Hypothalamus (tissue), 51 donors: ENCODE measurements at regions not wholly inside any gene's neighbourhood (a gene's known extent, or its start where the extent isn't known, plus 50 kb on each side); places are given as distances from the start of the nearest gene placed in this dataset.

Experiments
- DNase-seq, 51 donors: peaks; one replicate each; lab custom pipeline; 2025; lab: John Stamatoyannopoulos, UW

DNA sequence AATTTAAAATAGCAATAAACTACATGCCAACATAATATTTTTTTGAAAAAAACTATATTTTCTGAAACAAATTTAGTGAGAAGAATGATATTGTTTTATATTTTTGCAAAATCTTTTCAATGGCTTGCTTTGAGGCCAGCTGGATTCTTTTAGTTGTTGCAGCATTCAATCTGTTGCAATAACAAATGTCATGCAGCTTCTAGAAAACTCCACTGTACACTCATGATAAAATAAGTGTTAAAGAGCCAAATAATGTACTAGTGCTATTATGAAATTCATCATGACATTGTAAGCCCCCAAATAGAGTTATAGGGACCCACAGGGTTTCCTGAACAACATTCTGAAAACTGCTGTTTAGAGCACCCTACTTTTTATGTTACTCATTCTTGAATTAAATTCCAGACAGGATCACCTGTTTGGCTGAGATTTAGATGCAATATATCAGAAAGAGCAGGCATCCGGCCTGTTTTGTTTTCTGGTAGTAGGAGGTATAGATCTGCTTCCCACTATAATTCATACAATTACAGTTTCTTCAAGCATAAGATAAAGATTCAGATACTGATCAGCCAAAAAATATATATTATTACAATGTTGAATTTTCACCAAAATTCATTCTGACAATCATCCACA lies 703.0 kb upstream of the ZNF385D start:
- no peak for DNase-seq

DNA sequence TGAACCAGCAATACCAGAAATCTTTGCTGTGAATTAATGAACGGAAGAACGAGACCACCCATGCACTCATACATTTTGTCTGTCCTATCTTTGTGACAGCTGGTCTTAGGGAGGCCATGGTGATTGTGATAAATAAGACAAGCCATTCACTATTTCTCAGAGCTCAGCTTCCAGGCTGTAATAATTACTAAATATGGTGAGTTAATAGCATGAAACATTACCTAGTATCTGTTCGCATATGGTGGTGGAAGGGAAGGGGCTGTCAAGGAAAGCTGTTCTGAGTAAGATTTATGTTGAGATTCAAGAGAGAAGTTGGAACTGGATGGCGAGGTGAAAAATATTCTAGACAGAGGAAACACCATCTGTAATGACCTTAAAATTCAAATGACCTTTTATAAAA lies 719.0 kb upstream of the ZNF385D start:
- DNase-seq: no peak

DNA sequence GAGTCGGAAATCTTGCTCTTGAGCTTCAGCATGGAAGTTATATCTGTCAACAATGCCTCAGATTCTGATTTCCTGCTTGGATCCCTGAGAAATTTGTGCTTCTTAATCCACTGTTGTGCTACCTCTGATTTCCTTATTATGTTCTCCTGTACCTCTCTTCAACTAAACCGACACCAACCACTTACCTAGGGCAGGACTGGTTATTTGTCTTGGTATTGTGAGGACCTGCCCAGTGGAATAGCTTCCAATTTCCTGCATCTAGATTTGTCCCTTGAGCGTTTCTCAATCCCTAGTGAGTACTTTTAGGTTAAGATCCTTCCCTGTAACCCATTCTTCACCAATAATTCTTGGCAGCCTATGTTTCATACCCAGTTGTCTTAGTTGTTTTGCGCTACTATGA lies 720.5 kb upstream of the ZNF385D start:
- DNase-seq: no peak

- DNase-seq: no peak
Measured at GRCh38 chr3:22474706-22475445, 723.9 kb upstream of the ZNF385D start.

- no peak for DNase-seq
Measured at GRCh38 chr3:22475665-22476240, 724.7 kb upstream of the ZNF385D start.

GRCh38 chr3:22476976-22477375 lies 726.0 kb upstream of the ZNF385D start:
- DNase-seq: no peak

DNA sequence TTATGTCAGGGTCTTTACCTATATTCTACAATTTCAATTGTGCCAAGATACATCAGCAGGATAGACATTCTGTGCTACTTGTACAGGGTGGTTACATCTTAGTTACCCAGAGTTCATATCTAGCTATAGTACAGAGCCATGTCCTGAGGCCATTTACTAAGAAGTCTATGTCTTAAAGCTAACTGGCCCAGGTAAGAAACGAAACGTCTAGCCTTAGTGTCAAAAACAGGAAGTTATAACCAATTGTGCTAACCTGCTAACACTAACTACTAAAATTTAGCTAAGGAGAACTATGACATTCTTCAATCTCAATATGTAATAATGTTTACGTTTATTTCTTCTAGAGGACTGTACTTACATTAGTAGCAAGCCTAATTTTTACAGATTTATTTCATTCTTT lies 717.2 kb upstream of the UBE2E2 start:
- DNase-seq: no peak

DNA sequence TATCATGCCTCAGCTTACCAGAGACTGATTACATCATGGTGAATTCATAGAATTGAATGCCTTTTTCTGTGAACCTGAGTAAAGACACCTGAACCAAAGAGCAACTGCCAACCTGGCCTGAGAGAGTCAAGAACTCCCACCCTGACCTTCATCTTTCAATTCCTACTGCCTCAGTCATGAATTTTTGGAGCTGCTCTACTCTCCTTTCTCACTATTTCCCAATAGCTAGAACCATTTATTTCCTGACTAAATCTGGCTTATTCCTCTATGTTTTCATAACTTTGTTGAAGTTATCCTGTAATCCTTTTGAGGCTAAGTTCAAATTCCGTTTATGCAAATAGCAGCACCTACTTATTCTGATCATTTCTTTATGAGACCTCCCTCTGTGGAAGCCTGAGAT lies 712.4 kb upstream of the UBE2E2 start:
- no peak for DNase-seq

DNA sequence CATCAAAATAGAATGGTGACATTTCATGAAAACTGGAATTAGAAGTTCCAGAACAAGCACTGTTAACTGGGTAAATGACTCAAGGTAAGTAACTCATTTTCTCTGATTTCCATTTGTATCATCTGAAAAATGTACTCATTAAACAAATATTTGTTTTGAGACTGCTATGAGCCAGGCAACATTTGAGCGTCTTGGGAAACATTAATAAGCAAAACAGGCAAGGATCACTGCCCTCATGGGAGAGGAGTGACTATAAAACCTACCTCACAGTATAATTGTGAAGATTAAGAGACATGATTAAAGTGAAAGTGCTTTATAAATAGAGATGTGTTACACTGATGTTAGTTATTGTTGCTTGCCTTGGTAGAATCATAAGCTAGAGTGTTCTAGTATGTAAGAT lies 711.8 kb upstream of the UBE2E2 start:
- DNase-seq: no peak

GRCh38 chr3:22492342-22492741 lies 710.8 kb upstream of the UBE2E2 start:
- DNase-seq: no peak

DNA sequence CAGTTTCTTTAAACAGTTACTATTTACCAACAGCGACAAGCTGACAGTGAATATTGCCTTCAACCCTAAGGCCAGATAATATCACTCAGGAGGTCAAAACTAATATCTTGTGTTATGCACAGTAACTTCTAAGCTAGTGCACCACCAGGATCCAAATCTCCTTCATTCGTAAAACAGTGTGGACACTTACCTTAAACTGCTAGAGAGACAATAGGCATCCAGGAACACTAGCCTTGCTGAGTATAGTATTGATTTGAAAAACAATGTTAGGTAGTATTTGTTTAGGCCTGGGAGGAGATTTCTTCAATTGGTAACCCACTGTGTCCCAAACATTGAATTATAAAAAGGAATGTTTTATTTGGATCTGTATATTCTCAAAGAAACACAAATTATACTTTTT lies 707.9 kb upstream of the UBE2E2 start:
- DNase-seq: no peak

DNA sequence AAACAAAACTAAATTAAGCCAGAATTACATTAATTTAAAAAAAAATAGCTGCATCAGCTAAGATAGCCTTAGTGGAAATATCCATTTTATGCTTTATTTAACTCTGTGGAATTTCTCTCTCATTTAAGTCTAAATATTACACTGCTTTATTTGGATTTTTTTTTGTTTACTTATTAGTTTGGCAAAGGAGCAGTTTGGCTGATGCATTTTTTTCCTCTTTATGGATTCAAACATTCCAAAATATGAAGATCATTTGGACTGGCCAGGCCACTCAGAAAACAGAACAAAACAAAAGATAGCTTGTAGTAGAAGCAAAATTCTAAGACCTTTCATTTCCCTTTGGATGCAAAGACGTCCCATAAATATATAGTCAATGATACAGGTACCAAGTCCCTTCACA lies 707.3 kb upstream of the UBE2E2 start:
- DNase-seq: no peak

DNA sequence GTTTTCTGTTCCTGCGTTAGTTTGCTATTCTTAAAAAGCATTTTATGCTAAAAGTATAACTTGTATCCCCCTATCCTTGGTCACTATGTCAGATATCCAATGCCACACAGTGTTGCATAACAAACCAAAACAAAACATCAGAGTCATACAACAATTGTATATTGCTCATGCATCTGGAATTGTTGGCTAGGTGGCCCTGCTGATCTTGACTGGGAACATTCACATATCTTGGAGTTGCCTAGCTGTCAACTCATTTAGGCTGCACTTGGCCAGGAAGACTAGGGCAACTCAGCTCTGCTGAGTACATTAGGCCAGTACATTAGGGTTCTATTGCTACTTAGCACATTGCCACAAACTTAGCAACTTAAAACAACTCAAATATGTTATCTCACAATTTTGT lies 706.5 kb upstream of the UBE2E2 start:
- DNase-seq: no peak

DNA sequence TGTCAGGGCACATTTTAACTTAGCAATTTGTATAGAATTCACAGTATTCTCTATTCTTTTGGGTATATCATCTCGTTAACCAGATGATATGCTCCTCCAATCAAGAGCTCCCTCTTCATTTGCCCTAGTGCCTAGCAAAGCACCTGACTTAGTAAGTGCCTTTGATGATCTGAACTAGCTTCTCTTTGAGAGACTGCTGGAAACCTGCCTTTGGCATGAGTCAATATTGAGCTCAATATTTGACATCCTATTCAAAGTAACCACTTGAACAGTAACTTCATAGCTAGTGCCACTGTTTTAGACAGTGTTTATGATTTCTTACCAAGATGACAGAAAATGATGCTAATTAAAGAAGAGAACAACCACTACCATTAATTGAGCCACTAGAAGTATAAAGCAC lies 696.3 kb upstream of the UBE2E2 start:
- no peak for DNase-seq

DNA sequence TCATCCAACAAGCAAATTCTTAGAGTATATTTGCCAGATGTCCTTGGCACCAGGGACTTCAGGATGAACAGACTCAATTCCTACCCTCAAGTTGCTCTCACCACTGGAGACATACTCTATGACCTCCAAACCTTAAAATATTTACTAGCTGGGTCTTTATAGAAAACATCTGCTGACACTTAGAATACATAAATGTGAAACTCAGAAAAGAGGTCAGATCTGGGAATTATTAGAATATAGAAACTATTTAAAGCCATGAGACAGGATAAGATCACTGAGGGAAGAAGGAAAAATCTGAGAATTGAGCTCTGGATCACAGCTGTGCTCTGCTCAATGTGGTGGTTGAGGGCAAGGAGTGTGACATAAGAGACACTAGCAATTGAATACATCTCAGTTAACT lies 695.4 kb upstream of the UBE2E2 start:
- no peak for DNase-seq

DNA sequence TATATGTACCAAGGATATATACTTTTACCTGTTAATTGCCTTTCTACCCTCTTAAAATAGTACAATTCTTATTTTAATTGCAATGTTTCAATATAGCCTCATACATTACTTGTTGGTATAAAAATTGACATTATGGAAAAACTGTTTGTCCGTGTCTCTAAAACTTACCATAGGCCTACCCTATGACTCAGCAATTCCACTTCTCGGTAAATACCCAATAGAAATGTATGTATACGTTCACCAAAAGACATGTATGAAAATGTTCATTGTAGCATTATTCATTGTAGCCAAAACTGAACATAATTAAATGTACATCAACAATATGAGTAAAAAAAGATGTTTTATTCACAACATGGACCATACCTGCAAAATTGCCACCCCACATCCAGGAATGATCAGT lies 679.2 kb upstream of the UBE2E2 start:
- no peak for DNase-seq

- DNase-seq: no peak
Measured at GRCh38 chr3:22526266-22526837, 676.8 kb upstream of the UBE2E2 start.

DNA sequence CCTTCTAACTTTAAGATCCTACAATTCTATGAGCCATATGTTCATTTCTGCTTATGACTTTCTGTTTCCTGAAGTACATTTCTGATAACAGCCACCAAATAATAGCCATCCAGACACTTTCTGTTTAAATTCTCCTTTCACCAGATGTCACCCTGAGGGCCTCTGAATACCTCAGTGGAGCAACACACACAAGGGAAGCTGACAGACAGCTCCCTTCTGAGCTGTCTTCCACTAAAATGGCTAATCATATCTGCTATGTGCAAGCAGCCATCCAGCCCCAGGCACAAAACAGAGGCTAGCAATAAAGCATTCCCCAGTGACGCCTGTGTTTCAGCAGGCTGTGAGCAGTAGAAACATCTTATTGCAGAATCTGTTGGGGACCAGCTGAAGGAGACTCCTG lies 666.6 kb upstream of the UBE2E2 start:
- DNase-seq: no peak

- no peak for DNase-seq
Measured at GRCh38 chr3:22537560-22537959, 665.6 kb upstream of the UBE2E2 start.

DNA sequence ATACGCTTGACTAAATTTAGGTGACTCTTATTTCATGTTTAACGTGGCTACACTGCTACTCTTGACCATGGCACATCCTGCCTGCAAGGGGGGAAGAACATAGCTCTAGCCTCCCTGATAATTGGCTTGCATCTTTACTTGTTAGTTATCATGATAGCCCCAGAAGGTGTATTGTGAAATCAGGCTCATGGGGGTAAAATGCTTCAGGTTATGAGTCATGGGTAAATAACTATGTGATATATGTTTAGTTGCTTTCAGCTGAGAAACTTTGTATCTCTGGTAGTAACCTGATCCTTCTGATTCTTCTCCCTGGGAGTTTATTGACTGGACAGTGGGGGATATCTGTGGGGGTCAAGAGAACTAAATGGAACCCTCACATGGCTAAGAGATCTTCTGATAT lies 660.8 kb upstream of the UBE2E2 start:
- DNase-seq: no peak

- no peak for DNase-seq
Measured at GRCh38 chr3:22555753-22556435, 647.2 kb upstream of the UBE2E2 start.
